ENCODE measurements at regions not wholly inside any gene's neighbourhood (a gene's known extent, or its start where the extent isn't known, plus 50 kb on each side); places are given as distances from the start of the nearest gene placed in this dataset.

DNA sequence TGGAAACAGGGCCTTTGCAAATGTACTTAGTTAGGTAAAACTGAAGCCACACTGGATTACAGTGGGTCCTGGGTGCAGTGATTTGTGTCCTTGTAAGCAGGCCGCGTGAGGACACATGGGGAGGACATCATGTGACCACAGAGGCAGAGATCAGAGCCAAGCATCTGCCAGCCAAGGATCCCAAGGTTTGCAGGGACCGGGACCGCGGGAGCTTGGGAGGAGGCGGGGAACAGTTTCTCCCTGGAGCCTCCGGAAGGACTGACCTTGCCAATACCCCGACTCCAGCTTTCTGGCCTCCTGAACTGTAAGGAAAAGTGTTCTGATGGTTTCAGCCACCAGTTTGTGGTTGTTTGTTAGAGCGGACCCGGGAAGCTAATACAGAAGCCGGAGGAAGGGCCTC, 500.9 kb downstream of the PREX1 start:
- Histone ChIP-seq H3K4me2 (no peak overlapping the region), H3K27ac (no peak overlapping the region), H3K9me2 (ENCODE audit: insufficient read depth) (no peaks in the 10 kb centered on the region; the same call in 1 of the 2 replicates), H2AFZ (no peak overlapping the region), H3K27me3 (ENCODE audit: insufficient read depth, low read depth) (no peaks in the 10 kb centered on the region), H3F3A (ENCODE audit: insufficient read depth, low read depth) (peaks cover 12% of the 10 kb centered on the region), H3K79me2 (ENCODE audit: low read depth) (no peaks in the 10 kb centered on the region), H3K9me3 (ENCODE audit: insufficient read depth, low read depth) (no peaks in the 10 kb centered on the region), H3K36me3 (ENCODE audit: low read depth) (no peaks in the 10 kb centered on the region), H4K20me1 (ENCODE audit: insufficient read depth) (no peaks in the 10 kb centered on the region), H3K4me3 (no peak overlapping the region), H3K4me1 (replicated peaks; ENCODE audit: insufficient read depth) (peaks cover 19% of the 10 kb centered on the region)
- intact Hi-C loops (cut with micrococcal nuclease; ENCODE audit: unreplicated experiment), result no loop called here
- DNase-seq, result no peak
- BruUV-seq (replicated peaks), result no TSS peak
- ChIA-PET CTCF (no interaction called here), POLR2A (ENCODE audit: unreplicated experiment) (no interaction called here)
- TF ChIP-seq EZH2 (IDR thresholded peaks at IDR 0.05; ENCODE audit: low read depth), result no peak
- TF ChIP-seq, protein P1, sequence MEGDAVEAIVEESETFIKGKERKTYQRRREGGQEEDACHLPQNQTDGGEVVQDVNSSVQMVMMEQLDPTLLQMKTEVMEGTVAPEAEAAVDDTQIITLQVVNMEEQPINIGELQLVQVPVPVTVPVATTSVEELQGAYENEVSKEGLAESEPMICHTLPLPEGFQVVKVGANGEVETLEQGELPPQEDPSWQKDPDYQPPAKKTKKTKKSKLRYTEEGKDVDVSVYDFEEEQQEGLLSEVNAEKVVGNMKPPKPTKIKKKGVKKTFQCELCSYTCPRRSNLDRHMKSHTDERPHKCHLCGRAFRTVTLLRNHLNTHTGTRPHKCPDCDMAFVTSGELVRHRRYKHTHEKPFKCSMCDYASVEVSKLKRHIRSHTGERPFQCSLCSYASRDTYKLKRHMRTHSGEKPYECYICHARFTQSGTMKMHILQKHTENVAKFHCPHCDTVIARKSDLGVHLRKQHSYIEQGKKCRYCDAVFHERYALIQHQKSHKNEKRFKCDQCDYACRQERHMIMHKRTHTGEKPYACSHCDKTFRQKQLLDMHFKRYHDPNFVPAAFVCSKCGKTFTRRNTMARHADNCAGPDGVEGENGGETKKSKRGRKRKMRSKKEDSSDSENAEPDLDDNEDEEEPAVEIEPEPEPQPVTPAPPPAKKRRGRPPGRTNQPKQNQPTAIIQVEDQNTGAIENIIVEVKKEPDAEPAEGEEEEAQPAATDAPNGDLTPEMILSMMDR (conservative IDR thresholded peaks at IDR 0.05), result no peak

DNA sequence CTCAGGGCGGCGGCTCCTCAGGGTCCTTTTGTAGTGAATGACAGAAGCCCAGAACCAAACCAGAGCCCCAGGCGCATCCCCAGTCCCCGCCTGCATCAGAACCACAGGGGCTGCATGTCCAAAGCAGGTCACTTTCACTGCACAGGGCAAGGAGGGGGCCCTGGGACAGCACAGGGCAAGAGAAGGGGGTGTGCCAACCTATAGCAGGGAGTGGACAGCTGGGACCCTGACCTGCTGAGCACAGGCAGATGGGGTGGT, 501.4 kb downstream of the PREX1 start:
- H3K36me3 ChIP-seq (ENCODE audit: low read depth), result no peaks in the 10 kb centered on the region
- TF ChIP-seq EZH2 (IDR thresholded peaks at IDR 0.05; ENCODE audit: low read depth), result no peak
- TF ChIP-seq, protein P1 (conservative IDR thresholded peaks at IDR 0.05), result no peak
- no peaks in the 10 kb centered on the region for H4K20me1 ChIP-seq (ENCODE audit: insufficient read depth)
- no peaks in the 10 kb centered on the region for H3K9me3 ChIP-seq (ENCODE audit: insufficient read depth, low read depth)
- H3K27ac ChIP-seq, result no peak overlapping the region
- H3F3A ChIP-seq (ENCODE audit: insufficient read depth, low read depth), result peaks cover 12% of the 10 kb centered on the region
- ChIA-PET POLR2A (ENCODE audit: unreplicated experiment) (no interaction called here), CTCF (no interaction called here)
- no peaks in the 10 kb centered on the region for H3K79me2 ChIP-seq (ENCODE audit: low read depth)
- no peaks in the 10 kb centered on the region; the same call in 1 of the 2 replicates for H3K9me2 ChIP-seq (ENCODE audit: insufficient read depth)
- intact Hi-C loops (cut with micrococcal nuclease; ENCODE audit: unreplicated experiment), result no loop called here
- H3K27me3 ChIP-seq (ENCODE audit: insufficient read depth, low read depth), result no peaks in the 10 kb centered on the region
- no peak overlapping the region for H3K4me2 ChIP-seq
- no peak overlapping the region for H3K4me3 ChIP-seq
- DNase-seq, result no peak
- BruUV-seq (replicated peaks), result no TSS peak
- H3K4me1 ChIP-seq (replicated peaks; ENCODE audit: insufficient read depth), result peaks cover 15% of the 10 kb centered on the region
- no peak overlapping the region for H2AFZ ChIP-seq

DNA sequence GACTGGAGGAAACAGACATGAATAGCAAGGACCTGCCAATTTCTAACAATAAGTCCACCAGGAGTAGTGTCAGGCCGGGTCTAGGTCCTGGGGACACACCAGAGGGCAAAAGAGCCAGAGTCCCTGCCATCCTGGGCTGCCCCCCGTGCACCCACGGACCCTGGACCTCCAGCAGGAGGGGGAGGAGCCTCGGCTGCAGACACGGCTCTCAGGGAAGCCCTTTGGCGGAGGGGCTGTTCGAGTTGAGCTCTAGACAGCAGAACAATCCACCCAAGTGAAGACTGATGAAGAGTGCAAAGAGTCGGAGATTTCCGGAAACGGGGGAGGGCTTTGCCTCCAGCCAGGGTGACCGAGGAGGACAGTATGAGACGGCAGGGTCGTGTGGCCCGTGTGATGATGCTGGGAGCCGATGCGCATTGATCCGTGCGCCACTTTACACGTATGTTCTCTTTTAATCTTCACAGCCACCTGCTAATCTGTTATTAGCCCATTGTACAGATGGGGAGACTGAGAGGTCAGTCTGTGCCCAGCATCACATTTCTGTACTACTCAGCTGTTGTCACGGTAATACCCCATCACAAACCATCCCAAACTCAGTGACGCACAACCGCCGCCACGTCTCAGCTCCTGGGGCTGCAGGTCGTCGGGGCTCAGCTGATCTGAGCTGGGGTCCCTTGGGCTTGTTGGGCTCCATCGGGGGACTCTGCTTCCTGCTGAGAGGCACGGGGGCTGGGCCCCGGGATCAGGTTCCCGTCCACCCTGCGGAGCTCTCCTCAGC, 502.0 kb downstream of the PREX1 start:
- peaks cover 15% of the 10 kb centered on the region for H3K4me1 ChIP-seq (replicated peaks; ENCODE audit: insufficient read depth)
- POLR2A ChIA-PET (ENCODE audit: unreplicated experiment), result no interaction called here
- no peak overlapping the region for H3K27ac ChIP-seq
- no peak overlapping the region for H3K4me2 ChIP-seq
- peaks cover 12% of the 10 kb centered on the region for H3F3A ChIP-seq (ENCODE audit: insufficient read depth, low read depth)
- no peak for DNase-seq
- BruUV-seq (replicated peaks), result no TSS peak
- H3K36me3 ChIP-seq (ENCODE audit: low read depth), result no peaks in the 10 kb centered on the region
- TF ChIP-seq EZH2 (IDR thresholded peaks at IDR 0.05; ENCODE audit: low read depth), result no peak
- TF ChIP-seq, protein P1 (conservative IDR thresholded peaks at IDR 0.05), result no peak
- H4K20me1 ChIP-seq (ENCODE audit: insufficient read depth), result no peaks in the 10 kb centered on the region
- no peak overlapping the region for H2AFZ ChIP-seq
- no peak overlapping the region for H3K4me3 ChIP-seq
- no peaks in the 10 kb centered on the region for H3K79me2 ChIP-seq (ENCODE audit: low read depth)
- no peaks in the 10 kb centered on the region for H3K9me3 ChIP-seq (ENCODE audit: insufficient read depth, low read depth)
- H3K27me3 ChIP-seq (ENCODE audit: insufficient read depth, low read depth), result no peaks in the 10 kb centered on the region
- CTCF ChIA-PET, result no interaction called here
- intact Hi-C loops (cut with micrococcal nuclease; ENCODE audit: unreplicated experiment), result no loop called here
- no peaks in the 10 kb centered on the region; the same call in 1 of the 2 replicates for H3K9me2 ChIP-seq (ENCODE audit: insufficient read depth)
